HepG2 (cell line): ENCODE measurements at regions not wholly inside any gene's neighbourhood (a gene's known extent, or its start where the extent isn't known, plus 50 kb on each side); places are given as distances from the start of the nearest gene placed in this dataset.
"Not testable (repeated sequence)": the region's sequence is repeated elsewhere in the genome, so short reads cannot be mapped to it uniquely, and the experiment has no call there.

ENCODE experiments used
- PAX8 ChIP-seq: sonication (generic); formaldehyde crosslinking; IDR thresholded peaks from 2 replicates; pipeline ENCODE4 v1.8.0; 2022; ENCODE audit warnings: mild to moderate bottlenecking, missing genetic modification reagents, borderline replicate concordance
- SIN3A ChIP-seq: IDR thresholded peaks from 2 replicates; pipeline ENCODE4 v1.6.1; 2011; ENCODE audit warnings: low read depth, mild to moderate bottlenecking, control low read depth, low read length, borderline replicate concordance
- TOPORS ChIP-seq: sonication (generic); formaldehyde crosslinking; IDR thresholded peaks from 2 replicates; pipeline ENCODE4 v1.8.0; 2023; ENCODE audit warnings: mild to moderate bottlenecking, missing genetic modification reagents
- ZBTB7A ChIP-seq: sonication (generic); formaldehyde crosslinking; IDR thresholded peaks from 2 replicates; pipeline ENCODE4 v1.8.0; 2022; ENCODE audit warnings: mild to moderate bottlenecking, missing genetic modification reagents
- TF ChIP-seq, protein P1 (sequence below): IDR thresholded peaks from 2 replicates; pipeline ENCODE4 v1.6.1; 2016; ENCODE audit warnings: missing biosample characterization, missing genetic modification reagents, low read depth

GRCh38 chr4:143817866-143818265, 87.5 kb downstream of the GYPE start:
- TF ChIP-seq ZBTB7A (CRISPR knock-in tag); SIN3A; TOPORS; PAX8 (CRISPR knock-in tag): not testable (repeated sequence)
- TF ChIP-seq, protein P1, sequence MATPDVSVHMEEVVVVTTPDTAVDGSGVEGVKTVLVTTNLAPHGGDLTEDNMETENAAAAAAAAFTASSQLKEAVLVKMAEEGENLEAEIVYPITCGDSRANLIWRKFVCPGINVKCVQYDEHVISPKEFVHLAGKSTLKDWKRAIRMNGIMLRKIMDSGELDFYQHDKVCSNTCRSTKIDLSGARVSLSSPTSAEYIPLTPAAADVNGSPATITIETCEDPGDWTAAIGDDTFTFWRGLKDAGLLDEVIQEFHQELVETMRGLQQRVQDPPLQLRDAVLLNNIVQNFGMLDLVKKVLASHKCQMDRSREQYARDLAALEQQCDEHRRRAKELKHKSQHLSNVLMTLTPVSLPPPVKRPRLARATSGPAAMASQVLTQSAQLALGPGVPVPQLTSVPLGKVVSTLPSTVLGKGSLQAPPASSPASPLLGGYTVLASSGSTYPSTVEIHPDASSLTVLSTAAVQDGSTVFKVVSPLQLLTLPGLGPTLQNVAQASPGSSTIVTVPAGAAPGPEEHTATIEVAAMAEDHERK (CRISPR knock-in tag), result not testable (repeated sequence)
